ENCODE measurements at regions not wholly inside any gene's neighbourhood (a gene's known extent, or its start where the extent isn't known, plus 50 kb on each side); places are given as distances from the start of the nearest gene placed in this dataset.

DNA sequence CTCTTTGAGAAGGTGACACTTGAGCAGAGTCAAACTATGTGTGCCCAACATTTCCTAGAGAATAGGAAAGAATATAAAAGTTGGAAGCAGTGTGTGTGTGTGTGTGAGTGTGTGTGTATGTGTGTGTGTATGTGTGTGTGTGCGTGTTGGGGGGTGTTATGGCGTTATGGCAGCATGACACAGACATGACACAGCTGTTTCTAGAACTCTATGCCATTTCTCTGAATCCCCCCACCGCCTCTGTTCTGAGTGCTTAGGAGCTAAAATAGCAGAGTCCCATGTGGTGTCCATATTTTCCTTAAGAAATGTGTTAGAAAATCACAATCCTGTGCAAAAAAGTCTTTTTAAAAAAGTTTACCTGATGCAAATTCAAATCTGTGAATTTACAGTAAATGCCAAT is 556.1 kb downstream of the RWDD3 start:
- TF ChIP-seq ZNF544 (tag by site-specific recombination; IDR thresholded peaks at IDR 0.05) = no peak
- TF ChIP-seq ATF2 (tag by site-specific recombination; IDR thresholded peaks at IDR 0.05; ENCODE audit: low read depth) = no peak
- TF ChIP-seq, protein P1, sequence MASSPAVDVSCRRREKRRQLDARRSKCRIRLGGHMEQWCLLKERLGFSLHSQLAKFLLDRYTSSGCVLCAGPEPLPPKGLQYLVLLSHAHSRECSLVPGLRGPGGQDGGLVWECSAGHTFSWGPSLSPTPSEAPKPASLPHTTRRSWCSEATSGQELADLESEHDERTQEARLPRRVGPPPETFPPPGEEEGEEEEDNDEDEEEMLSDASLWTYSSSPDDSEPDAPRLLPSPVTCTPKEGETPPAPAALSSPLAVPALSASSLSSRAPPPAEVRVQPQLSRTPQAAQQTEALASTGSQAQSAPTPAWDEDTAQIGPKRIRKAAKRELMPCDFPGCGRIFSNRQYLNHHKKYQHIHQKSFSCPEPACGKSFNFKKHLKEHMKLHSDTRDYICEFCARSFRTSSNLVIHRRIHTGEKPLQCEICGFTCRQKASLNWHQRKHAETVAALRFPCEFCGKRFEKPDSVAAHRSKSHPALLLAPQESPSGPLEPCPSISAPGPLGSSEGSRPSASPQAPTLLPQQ (tag by site-specific recombination; IDR thresholded peaks at IDR 0.05) = no peak
- TF ChIP-seq, protein P2, sequence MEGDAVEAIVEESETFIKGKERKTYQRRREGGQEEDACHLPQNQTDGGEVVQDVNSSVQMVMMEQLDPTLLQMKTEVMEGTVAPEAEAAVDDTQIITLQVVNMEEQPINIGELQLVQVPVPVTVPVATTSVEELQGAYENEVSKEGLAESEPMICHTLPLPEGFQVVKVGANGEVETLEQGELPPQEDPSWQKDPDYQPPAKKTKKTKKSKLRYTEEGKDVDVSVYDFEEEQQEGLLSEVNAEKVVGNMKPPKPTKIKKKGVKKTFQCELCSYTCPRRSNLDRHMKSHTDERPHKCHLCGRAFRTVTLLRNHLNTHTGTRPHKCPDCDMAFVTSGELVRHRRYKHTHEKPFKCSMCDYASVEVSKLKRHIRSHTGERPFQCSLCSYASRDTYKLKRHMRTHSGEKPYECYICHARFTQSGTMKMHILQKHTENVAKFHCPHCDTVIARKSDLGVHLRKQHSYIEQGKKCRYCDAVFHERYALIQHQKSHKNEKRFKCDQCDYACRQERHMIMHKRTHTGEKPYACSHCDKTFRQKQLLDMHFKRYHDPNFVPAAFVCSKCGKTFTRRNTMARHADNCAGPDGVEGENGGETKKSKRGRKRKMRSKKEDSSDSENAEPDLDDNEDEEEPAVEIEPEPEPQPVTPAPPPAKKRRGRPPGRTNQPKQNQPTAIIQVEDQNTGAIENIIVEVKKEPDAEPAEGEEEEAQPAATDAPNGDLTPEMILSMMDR (tag by site-specific recombination; IDR thresholded peaks at IDR 0.05) = no peak
- no peak for TF ChIP-seq MZF1 (tag by site-specific recombination; IDR thresholded peaks at IDR 0.05; ENCODE audit: borderline replicate concordance)
- TF ChIP-seq, protein P3, sequence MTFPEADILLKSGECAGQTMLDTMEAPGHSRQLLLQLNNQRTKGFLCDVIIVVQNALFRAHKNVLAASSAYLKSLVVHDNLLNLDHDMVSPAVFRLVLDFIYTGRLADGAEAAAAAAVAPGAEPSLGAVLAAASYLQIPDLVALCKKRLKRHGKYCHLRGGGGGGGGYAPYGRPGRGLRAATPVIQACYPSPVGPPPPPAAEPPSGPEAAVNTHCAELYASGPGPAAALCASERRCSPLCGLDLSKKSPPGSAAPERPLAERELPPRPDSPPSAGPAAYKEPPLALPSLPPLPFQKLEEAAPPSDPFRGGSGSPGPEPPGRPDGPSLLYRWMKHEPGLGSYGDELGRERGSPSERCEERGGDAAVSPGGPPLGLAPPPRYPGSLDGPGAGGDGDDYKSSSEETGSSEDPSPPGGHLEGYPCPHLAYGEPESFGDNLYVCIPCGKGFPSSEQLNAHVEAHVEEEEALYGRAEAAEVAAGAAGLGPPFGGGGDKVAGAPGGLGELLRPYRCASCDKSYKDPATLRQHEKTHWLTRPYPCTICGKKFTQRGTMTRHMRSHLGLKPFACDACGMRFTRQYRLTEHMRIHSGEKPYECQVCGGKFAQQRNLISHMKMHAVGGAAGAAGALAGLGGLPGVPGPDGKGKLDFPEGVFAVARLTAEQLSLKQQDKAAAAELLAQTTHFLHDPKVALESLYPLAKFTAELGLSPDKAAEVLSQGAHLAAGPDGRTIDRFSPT (tag by site-specific recombination; IDR thresholded peaks at IDR 0.05) = no peak
- TF ChIP-seq, protein P4, sequence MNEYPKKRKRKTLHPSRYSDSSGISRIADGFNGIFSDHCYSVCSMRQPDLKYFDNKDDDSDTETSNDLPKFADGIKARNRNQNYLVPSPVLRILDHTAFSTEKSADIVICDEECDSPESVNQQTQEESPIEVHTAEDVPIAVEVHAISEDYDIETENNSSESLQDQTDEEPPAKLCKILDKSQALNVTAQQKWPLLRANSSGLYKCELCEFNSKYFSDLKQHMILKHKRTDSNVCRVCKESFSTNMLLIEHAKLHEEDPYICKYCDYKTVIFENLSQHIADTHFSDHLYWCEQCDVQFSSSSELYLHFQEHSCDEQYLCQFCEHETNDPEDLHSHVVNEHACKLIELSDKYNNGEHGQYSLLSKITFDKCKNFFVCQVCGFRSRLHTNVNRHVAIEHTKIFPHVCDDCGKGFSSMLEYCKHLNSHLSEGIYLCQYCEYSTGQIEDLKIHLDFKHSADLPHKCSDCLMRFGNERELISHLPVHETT (tag by site-specific recombination; IDR thresholded peaks at IDR 0.05) = no peak
- TF ChIP-seq MEIS1 (CRISPR knock-in tag; IDR thresholded peaks at IDR 0.05; ENCODE audit: borderline replicate concordance) = no peak
- TF ChIP-seq TCF7L2 (IDR thresholded peaks at IDR 0.05; ENCODE audit: borderline replicate concordance, low read depth, low read length) = no peak
- no peak for TF ChIP-seq KLF7 (tag by site-specific recombination; IDR thresholded peaks at IDR 0.05; ENCODE audit: borderline replicate concordance)
- no peak for TF ChIP-seq GLIS2 (tag by site-specific recombination; IDR thresholded peaks at IDR 0.05)

Measured in HEK293 (cell line).